Endothelial cell of umbilical vein (primary cell): ENCODE measurements at regions not wholly inside any gene's neighbourhood (a gene's known extent, or its start where the extent isn't known, plus 50 kb on each side); places are given as distances from the start of the nearest gene placed in this dataset.
"Not testable (repeated sequence)": the region's sequence is repeated elsewhere in the genome, so short reads cannot be mapped to it uniquely, and the experiment has no call there.

ENCODE experiments used
- BruUV-seq: library from RNA; stranded (reverse); fragments of 400-500 nt; replicated peaks from 2 replicates; lab custom pipeline; 2021; lab: Mats Ljungman, UMichigan
- CTCF ChIA-PET: fragments of 300-600, 350-600 bp; sonication (Branson Sonifier 250); formaldehyde crosslinking; loops from one replicate; lab custom pipeline; 2021; ENCODE audit warnings: antibody characterized with exemption, inconsistent platforms; lab: Charles Lee
- POLR2A ChIA-PET: fragments of 300-600, 350-600 bp; sonication (Branson Sonifier 250); formaldehyde crosslinking; loops from one replicate; lab custom pipeline; 2021; ENCODE audit warnings: antibody characterized with exemption, inconsistent platforms; lab: Charles Lee
- DNase-seq: peaks from one replicate; pipeline ENCODE4 v3.0.0-alpha.2; 2011; ENCODE audit warnings: low read depth, low spot score
- FAIRE-seq: peaks from 2 replicates; lab custom pipeline; 2011; peaks lifted over from hg19 to GRCh38; lab: Jason Lieb, UNC
- H2AFZ ChIP-seq: 2 replicates; pipeline ENCODE4 v1.6.0; 2012; ENCODE audit warnings: low read depth, low read length, control low read depth, inconsistent platforms
- H3K27ac ChIP-seq: 2 replicates; pipeline ENCODE4 v1.5.1; 2011; ENCODE audit warnings: low read depth, mild to moderate bottlenecking, control low read depth, low read length, moderate library complexity; ENCODE audit not compliant: insufficient read depth
- H3K27me3 ChIP-seq, 2 experiments: 2 replicates each; pipeline versions ENCODE4 v1.6.0 to v1.6.1; 2011; ENCODE audit warnings: low read length in 2 of 2, mixed read lengths in 1 of 2; ENCODE audit not compliant: control insufficient read depth in 2 of 2, insufficient read depth in 2 of 2
- H3K36me3 ChIP-seq, 2 experiments: 2 replicates in 1 of 2; 3 replicates in 1 of 2; pipeline ENCODE4 v1.5.1; 2011; ENCODE audit warnings: low read length in 2 of 2, mild to moderate bottlenecking in 1 of 2, moderate library complexity in 1 of 2; ENCODE audit not compliant: control insufficient read depth in 2 of 2, insufficient read depth in 2 of 2; ENCODE audit errors: extremely low read depth in 1 of 2
- H3K4me1 ChIP-seq: 3 replicates; pipeline ENCODE4 v1.5.1; 2011; ENCODE audit warnings: mild to moderate bottlenecking, low read length; ENCODE audit not compliant: control insufficient read depth, insufficient read depth; ENCODE audit errors: extremely low read depth
- H3K4me2 ChIP-seq: 2 replicates; pipeline ENCODE4 v1.6.1; 2011; ENCODE audit warnings: low read length, control low read depth, mixed read lengths; ENCODE audit not compliant: insufficient read depth
- H3K4me3 ChIP-seq, 3 experiments: fragments of 200-600 bp in 1 of 3; sonication (generic), shearing (Covaris generic) in 1 of 3; replicated peaks in 1 of 3; 2 replicates each; pipeline ENCODE4 v1.5.1; 2011 to 2016; ENCODE audit warnings: control low read depth in 3 of 3, low read length in 3 of 3, mild to moderate bottlenecking in 2 of 3, inconsistent platforms in 1 of 3, low read depth in 1 of 3, moderate library complexity in 1 of 3; ENCODE audit not compliant: insufficient read depth in 1 of 3
- H3K79me2 ChIP-seq: 2 replicates; pipeline ENCODE4 v1.6.0; 2012; ENCODE audit warnings: low read length, inconsistent platforms; ENCODE audit not compliant: control insufficient read depth, insufficient read depth
- H3K9ac ChIP-seq: replicated peaks from 2 replicates; pipeline ENCODE3; 2011; ENCODE audit warnings: low read length, control low read depth; ENCODE audit not compliant: insufficient read depth; ENCODE audit errors: extremely low read depth
- H3K9me1 ChIP-seq: replicated peaks from 3 replicates; pipeline ENCODE4 v1.6.0; 2011; ENCODE audit warnings: mild to moderate bottlenecking, low read length; ENCODE audit not compliant: control insufficient read depth, insufficient read depth; ENCODE audit errors: extremely low read depth
- H3K9me3 ChIP-seq: replicated peaks from 2 replicates; pipeline ENCODE4 v1.5.1; 2012; ENCODE audit warnings: low read length, inconsistent platforms; ENCODE audit not compliant: control insufficient read depth, insufficient read depth
- H4K20me1 ChIP-seq: replicated peaks from 2 replicates; pipeline ENCODE3; 2011; ENCODE audit warnings: mild to moderate bottlenecking, low read length; ENCODE audit not compliant: control insufficient read depth, insufficient read depth; ENCODE audit errors: extremely low read depth
- EZH2 ChIP-seq: IDR thresholded peaks from 2 replicates; pipeline ENCODE4 v1.6.1; 2012; ENCODE audit warnings: borderline replicate concordance, low read depth, mild to moderate bottlenecking, moderate library complexity, low read length, inconsistent platforms; ENCODE audit not compliant: severe bottlenecking
- FOS ChIP-seq: IDR thresholded peaks from 2 replicates; pipeline ENCODE4 v1.6.1; 2011; ENCODE audit warnings: mild to moderate bottlenecking, low read length, moderate library complexity, borderline replicate concordance; ENCODE audit not compliant: insufficient read depth
- GATA2 ChIP-seq: IDR thresholded peaks from 2 replicates; pipeline ENCODE4 v1.7.0; 2011; ENCODE audit warnings: low read depth, mild to moderate bottlenecking, moderate library complexity, mixed read lengths, low read length; ENCODE audit not compliant: insufficient read length, insufficient read depth
- JUN ChIP-seq: IDR thresholded peaks from 2 replicates; pipeline ENCODE4 v1.6.1; 2011; ENCODE audit warnings: borderline replicate concordance, low read depth; ENCODE audit not compliant: insufficient read length, insufficient read depth
- MAX ChIP-seq: IDR thresholded peaks from 2 replicates; pipeline ENCODE4 v1.6.1; 2011; ENCODE audit not compliant: insufficient read depth, insufficient read length
- MYC ChIP-seq: IDR thresholded peaks from one replicate; pipeline ENCODE4 v1.6.1; 2011; ENCODE audit warnings: mild to moderate bottlenecking, low read depth, low read length
- POLR2A ChIP-seq: IDR thresholded peaks from 2 replicates; pipeline ENCODE4 v1.6.1; 2012; ENCODE audit warnings: low read depth, mild to moderate bottlenecking, control low read depth, low read length
- POLR2AphosphoS5 ChIP-seq: IDR thresholded peaks from 2 replicates; pipeline ENCODE4 v1.6.1; 2012; ENCODE audit warnings: low read depth, mild to moderate bottlenecking, control low read depth, low read length, moderate library complexity; ENCODE audit not compliant: insufficient read depth
- dilution Hi-C: fragments of 300-500 bp; cut with MboI; formaldehyde crosslinking; loops from one replicate; pipeline ENCODE4 v1.15.0; 2019; ENCODE audit warnings: low sequenced_read_pairs; ENCODE audit not compliant: extremely low pct_ligation_motif_present
- intact Hi-C: fragments of 100-400 bp; cut with micrococcal nuclease; formaldehyde crosslinking; loops from one replicate; pipeline ENCODE4 v1.10.0; 2022
- TF ChIP-seq, protein P1 (sequence below), 2 donors: IDR thresholded peaks; 1 replicate in 1 of 2; 2 replicates in 1 of 2; pipeline ENCODE4 v1.5.1; 2011; ENCODE audit warnings: low read length in 2 of 2, mild to moderate bottlenecking in 2 of 2, moderate library complexity in 2 of 2, control low read depth in 1 of 2, inconsistent platforms in 1 of 2, low read depth in 1 of 2; ENCODE audit not compliant: insufficient read depth in 1 of 2; ENCODE audit errors: extremely low read depth in 1 of 2

GRCh38 chr21:14669092-14669491 is 123.0 kb upstream of the SAMSN1 start:
- H4K20me1 ChIP-seq, H2AFZ ChIP-seq, H3K4me3 ChIP-seq, H3K36me3 ChIP-seq, intact Hi-C loops, H3K4me1 ChIP-seq, POLR2A ChIA-PET, BruUV-seq, H3K79me2 ChIP-seq, H3K9me3 ChIP-seq, CTCF ChIA-PET, DNase-seq, H3K4me2 ChIP-seq, dilution Hi-C loops, FAIRE-seq, H3K27ac ChIP-seq, H3K27me3 ChIP-seq, H3K9me1 ChIP-seq, H3K9ac ChIP-seq: not testable (repeated sequence)

DNA sequence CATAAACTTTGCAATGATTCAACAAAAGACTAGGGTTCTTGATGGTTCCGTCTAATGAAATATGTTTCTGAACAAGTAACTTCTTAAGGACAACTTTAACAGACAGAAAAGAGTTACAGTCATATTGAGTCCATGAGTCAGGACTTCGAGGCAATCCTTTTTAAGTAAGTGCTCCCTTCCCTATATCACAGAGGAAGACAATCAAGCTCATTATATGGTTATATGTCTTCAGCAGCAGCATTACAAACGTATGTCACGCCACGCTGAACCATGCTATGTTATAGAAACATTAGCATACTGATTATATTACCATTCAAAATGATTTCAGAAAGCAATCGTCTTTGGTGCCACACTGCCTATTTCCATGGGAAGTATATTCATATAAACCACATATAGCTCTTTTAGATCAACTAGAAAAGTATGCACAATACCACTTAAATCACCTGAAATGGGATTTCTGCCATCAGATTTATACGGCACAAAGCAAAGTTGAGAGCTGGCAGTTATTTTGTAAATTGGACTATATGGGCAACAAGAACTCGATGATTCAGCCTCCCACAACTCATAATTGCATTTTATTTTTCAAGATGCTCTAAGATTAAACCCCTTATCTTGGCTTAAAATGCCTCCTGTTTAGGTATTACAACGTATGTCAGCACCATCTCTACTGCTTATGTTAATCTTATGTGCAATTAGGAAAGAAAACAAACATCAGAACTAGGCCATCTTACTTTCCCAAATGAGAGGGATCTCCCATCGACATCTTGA is 111.3 kb upstream of the SAMSN1 start:
- dilution Hi-C loops, result no loop called here
- no peaks in the 10 kb centered on the region for H3K9me1 ChIP-seq
- H4K20me1 ChIP-seq, result no peaks in the 10 kb centered on the region
- POLR2A ChIA-PET, result no interaction called here
- no peak overlapping the region for H3K4me3 ChIP-seq
- no peak overlapping the region for H3K9ac ChIP-seq
- CTCF ChIA-PET, result interaction anchor here (0.8 kb wide), 1 partner anchor 10 kb away, joined by 3 read pairs; no protein-coding TSS in a partner anchor
- no peaks in the 10 kb centered on the region for H3K36me3 ChIP-seq
- H3K9me3 ChIP-seq, result no peaks in the 10 kb centered on the region
- no peak overlapping the region for H2AFZ ChIP-seq
- peaks cover 0 to 2% of the 10 kb centered on the region in 2 experiments for H3K27me3 ChIP-seq
- no TSS peak for BruUV-seq
- no peaks in the 10 kb centered on the region for H3K79me2 ChIP-seq
- TF ChIP-seq, protein P1, sequence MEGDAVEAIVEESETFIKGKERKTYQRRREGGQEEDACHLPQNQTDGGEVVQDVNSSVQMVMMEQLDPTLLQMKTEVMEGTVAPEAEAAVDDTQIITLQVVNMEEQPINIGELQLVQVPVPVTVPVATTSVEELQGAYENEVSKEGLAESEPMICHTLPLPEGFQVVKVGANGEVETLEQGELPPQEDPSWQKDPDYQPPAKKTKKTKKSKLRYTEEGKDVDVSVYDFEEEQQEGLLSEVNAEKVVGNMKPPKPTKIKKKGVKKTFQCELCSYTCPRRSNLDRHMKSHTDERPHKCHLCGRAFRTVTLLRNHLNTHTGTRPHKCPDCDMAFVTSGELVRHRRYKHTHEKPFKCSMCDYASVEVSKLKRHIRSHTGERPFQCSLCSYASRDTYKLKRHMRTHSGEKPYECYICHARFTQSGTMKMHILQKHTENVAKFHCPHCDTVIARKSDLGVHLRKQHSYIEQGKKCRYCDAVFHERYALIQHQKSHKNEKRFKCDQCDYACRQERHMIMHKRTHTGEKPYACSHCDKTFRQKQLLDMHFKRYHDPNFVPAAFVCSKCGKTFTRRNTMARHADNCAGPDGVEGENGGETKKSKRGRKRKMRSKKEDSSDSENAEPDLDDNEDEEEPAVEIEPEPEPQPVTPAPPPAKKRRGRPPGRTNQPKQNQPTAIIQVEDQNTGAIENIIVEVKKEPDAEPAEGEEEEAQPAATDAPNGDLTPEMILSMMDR (IDR thresholded peaks at IDR 0.05; ENCODE audit: extremely low read depth in 1 of 2, insufficient read depth in 1 of 2, low read depth in 1 of 2, low read length in 2 of 2), result no peak
- no peak for TF ChIP-seq GATA2
- TF ChIP-seq MAX, result no peak
- TF ChIP-seq POLR2A, result no peak
- no peak for TF ChIP-seq JUN
- TF ChIP-seq EZH2, result no peak
- no peak for TF ChIP-seq FOS
- no peak for TF ChIP-seq MYC
- no peak for TF ChIP-seq POLR2AphosphoS5
- FAIRE-seq (no peak), DNase-seq (no peak)
- intact Hi-C loops, result no loop called here
- H3K4me2 ChIP-seq, result no peak overlapping the region
- no peak overlapping the region for H3K27ac ChIP-seq
- no peaks in the 10 kb centered on the region for H3K4me1 ChIP-seq
